Stimulated activated CD4-positive, alpha-beta T cell treated with anti-CD3 and anti-CD28 coated beads, Interleukin-15, amount 100 ng/mL, for 24 hours (primary cell): ENCODE measurements at regions not wholly inside any gene's neighbourhood (a gene's known extent, or its start where the extent isn't known, plus 50 kb on each side); places are given as distances from the start of the nearest gene placed in this dataset.
"Not testable (repeated sequence)": the region's sequence is repeated elsewhere in the genome, so short reads cannot be mapped to it uniquely, and the experiment has no call there.

Experiments
- DNase-seq: peaks from one replicate; pipeline ENCODE4 v3.0.0-alpha.2; 2020

DNA sequence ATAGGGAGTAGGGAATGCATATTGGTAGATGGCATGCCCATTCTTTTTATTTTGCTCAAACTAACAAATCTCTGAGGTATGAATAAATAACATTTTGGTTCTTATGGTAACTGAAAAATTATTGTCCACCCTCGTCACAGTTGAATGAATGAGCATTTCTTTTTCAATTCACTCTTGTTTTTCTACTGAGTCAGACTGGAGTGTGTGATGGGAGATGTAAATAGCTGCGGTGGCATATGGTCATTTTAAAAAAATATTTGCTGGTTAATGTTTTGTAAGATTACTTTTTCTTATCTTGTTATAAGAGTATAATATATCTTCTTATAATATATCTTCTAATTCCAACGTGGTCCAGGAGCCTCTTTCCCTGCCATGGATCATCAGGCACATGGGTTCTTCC is 586.5 kb downstream of the SLITRK5 start:
- no peak for DNase-seq

GRCh38 chr13:88263808-88264207 is 592.6 kb downstream of the SLITRK5 start:
- no peak for DNase-seq

DNA sequence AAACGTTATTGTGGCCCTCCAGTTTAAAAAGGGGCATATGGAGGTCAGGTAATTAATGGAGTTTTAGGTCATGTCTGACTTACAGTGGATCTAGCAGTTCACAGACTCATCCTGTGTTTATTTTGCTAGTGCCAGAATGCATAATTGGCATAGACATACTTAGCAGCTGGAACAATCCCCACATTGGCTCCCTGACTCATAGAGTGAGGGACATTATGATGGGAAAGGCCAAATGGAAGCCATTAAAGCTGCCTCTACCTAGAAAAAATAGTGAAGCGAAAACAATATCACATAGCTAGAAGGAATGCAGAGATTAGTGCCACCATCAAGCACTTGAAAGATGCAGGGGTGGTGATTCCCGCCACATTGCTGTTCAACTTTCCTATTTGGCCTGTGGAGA is 610.7 kb downstream of the SLITRK5 start:
- DNase-seq, result no peak

DNA sequence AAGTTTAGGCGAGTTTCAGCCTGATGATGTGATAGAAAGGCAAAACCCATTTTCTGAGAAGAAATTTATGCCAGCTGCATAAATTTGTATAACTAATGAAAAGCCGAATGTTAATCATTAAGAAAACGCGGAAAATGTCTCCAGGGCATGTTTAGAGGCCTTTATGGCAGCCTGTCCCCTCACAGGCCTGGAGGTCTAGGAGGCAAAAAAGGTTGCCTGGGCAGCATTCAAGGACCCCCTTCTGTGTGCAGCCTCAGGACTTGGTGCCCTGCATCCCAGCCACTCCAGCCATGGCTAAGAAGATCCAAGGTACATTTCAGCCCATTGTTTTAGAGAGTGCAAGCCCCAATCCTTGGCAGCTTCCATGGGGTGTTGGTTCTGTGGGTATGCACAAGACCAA is 614.2 kb downstream of the SLITRK5 start:
- DNase-seq, result no peak

- no peak for DNase-seq
These were observed 617.2 kb downstream of the SLITRK5 start for GRCh38 chr13:88288326-88288725.

- not testable (repeated sequence) for DNase-seq
These were observed 620.6 kb downstream of the SLITRK5 start for GRCh38 chr13:88291731-88292130.

- no peak for DNase-seq
These were observed 623.2 kb downstream of the SLITRK5 start for GRCh38 chr13:88294368-88294767.

GRCh38 chr13:88303157-88303556 is 632.0 kb downstream of the SLITRK5 start:
- DNase-seq, result no peak

GRCh38 chr13:88303605-88304004 is 632.4 kb downstream of the SLITRK5 start:
- no peak for DNase-seq

- no peak for DNase-seq
These were observed 643.3 kb downstream of the SLITRK5 start for GRCh38 chr13:88314496-88314895.

- no peak for DNase-seq
These were observed 657.9 kb downstream of the SLITRK5 start for GRCh38 chr13:88329066-88329465.

- DNase-seq, result no peak
These were observed 668.1 kb downstream of the SLITRK5 start for GRCh38 chr13:88339271-88339741.

GRCh38 chr13:88345171-88345847 is 674.1 kb downstream of the SLITRK5 start:
- DNase-seq, result no peak

DNA sequence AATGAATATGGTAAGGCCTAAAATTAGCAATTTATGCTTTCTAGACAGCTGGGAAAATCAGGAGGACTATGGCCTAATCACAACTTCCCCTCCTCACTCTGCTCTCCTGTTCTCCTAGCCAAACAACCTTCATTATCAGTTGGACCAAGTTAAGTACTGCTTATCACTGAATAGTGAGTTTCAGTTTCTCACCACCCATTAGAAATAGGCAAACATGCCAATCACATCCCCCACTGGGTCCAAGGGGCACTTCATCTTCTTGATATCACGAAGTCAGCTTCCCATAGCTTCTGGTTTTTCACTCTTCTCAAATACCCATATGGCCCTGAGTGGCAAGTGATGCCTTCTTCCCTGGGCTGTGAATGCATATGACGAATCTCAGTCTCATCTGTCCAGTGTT is 689.6 kb downstream of the SLITRK5 start:
- DNase-seq, result no peak

DNA sequence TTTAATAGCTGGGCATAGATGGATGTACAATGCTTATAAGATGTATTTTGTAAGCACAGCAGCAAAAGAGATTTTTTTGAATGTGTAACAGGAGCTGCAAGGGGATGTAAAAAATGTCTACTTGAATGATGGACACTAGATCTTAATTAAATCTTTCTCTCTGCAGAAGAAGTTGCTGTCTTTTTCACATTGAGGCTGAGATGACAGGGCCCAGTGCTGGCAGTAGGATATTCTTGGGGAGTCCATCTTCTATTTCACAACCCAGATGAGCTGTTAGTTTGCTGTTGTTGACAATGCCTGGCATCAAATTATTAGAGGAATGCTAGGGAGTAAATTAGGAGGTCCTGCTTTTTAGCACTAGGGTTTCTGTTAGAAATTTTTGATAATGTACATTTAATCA is 698.7 kb downstream of the SLITRK5 start:
- DNase-seq, result no peak

- no peak for DNase-seq
These were observed 705.7 kb downstream of the SLITRK5 start for GRCh38 chr13:88376760-88377388.

DNA sequence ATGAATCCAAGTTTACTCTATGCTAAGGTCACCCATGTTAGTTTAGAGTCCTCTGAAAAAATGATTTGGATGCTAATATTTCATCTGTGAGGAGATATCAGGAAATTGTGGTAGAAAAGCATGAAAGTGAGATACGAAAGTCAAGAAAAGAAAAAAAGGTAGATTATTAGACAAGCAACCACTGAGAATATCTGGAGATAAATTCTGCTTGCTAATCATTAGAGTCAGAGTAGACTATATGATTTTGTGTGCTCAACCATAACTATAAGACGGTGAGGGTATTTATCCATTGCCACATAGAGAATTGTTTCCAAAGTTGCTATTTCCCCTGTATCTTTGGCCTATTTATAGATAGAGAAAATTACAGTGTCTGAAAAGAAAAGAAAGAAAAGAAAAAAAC is 706.7 kb downstream of the SLITRK5 start:
- no peak for DNase-seq

GRCh38 chr13:88384542-88384941 is 713.4 kb downstream of the SLITRK5 start:
- no peak for DNase-seq

- DNase-seq, result no peak
These were observed 724.6 kb downstream of the SLITRK5 start for GRCh38 chr13:88395804-88396203.

- no peak for DNase-seq
These were observed 740.5 kb downstream of the SLITRK5 start for GRCh38 chr13:88411696-88412095.

GRCh38 chr13:88417801-88418200 is 746.6 kb downstream of the SLITRK5 start:
- no peak for DNase-seq

DNA sequence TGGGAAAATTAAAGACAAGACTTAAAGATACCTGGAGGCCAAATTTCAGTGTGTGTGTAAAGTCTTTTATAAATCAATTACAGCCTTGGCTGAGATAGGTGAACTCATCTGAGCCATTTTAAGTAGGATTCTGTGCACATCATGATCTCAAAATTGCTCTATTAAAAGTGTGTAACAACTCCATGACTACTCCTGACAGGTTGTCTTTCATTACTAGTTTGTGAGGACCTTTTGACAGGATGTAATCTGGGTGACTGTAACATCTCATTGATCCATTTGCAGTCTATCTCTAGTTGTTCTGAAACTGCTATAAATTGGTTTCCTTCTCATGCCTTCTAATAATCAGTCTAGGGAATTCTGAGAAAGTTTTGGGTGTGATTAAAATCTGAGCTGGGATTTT is 753.3 kb downstream of the SLITRK5 start:
- no peak for DNase-seq

GRCh38 chr13:88426661-88427060 is 755.5 kb downstream of the SLITRK5 start:
- DNase-seq, result no peak

- no peak for DNase-seq
These were observed 758.7 kb downstream of the SLITRK5 start for GRCh38 chr13:88429862-88430261.

- no peak for DNase-seq
These were observed 763.8 kb downstream of the SLITRK5 start for GRCh38 chr13:88434953-88435352.
